ENCODE measurements at regions not wholly inside any gene's neighbourhood (a gene's known extent, or its start where the extent isn't known, plus 50 kb on each side); places are given as distances from the start of the nearest gene placed in this dataset.
"Not testable (repeated sequence)": the region's sequence is repeated elsewhere in the genome, so short reads cannot be mapped to it uniquely, and the experiment has no call there.

DNA sequence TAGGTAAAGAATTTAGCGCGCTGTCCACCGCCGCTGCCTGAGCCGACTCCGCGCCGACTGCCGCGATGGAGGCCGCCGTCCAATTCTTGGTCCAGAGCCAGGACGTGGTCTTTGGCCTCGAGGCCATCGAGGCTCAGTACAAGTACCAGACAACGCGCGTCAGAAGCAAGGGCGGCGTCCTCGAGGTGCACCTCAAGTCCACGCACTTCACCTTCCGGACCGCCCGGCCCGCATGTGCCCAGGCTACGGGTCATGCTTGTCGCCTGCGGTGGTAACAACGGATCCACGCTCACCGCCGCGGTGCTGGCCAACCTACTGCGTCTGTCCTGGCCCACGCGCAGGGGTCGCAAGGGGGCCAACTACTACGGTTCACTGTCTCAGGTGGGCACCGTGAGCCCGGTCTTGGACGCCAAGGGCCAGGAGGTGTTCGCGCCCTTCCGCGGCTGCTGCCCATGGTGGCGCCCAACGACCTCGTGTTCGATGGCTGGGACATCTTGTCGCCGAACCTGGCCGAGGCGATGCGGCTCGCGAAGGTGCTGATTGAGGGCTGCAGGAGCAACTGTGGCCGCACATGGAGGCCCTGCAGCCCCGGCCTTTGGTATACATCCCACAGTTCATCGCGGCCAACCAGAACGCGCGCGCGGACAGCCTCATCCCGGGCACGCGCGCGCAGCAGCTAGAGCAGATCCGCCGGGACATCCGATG lies 128.0 kb downstream of the ANAPC4 start:
- TF ChIP-seq, protein P1, sequence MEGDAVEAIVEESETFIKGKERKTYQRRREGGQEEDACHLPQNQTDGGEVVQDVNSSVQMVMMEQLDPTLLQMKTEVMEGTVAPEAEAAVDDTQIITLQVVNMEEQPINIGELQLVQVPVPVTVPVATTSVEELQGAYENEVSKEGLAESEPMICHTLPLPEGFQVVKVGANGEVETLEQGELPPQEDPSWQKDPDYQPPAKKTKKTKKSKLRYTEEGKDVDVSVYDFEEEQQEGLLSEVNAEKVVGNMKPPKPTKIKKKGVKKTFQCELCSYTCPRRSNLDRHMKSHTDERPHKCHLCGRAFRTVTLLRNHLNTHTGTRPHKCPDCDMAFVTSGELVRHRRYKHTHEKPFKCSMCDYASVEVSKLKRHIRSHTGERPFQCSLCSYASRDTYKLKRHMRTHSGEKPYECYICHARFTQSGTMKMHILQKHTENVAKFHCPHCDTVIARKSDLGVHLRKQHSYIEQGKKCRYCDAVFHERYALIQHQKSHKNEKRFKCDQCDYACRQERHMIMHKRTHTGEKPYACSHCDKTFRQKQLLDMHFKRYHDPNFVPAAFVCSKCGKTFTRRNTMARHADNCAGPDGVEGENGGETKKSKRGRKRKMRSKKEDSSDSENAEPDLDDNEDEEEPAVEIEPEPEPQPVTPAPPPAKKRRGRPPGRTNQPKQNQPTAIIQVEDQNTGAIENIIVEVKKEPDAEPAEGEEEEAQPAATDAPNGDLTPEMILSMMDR (conservative IDR thresholded peaks at IDR 0.05; ENCODE audit: low read depth, low read length): no peak
- H3K4me3 ChIP-seq (ENCODE audit: low read depth, low read length): no peak overlapping the region
- no peak for DNase-seq (ENCODE audit: low read depth)

DNA sequence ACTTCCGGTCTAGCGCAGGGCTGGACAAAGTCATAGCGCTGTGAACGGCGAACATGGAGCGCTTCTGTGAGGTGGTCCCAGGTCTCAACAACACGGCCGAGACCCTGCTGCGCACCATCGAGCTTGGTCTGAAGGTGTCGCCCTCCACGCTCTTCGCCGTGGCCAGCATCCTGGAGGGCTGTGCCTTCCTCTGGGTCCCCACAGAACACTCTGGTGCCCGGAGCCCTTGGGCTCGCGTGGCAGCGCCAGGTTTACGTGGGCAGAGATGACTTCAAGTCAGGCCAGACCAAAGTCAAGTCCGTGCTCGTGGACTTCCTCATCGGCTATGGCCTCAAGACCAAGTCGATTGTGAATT lies 128.6 kb downstream of the ANAPC4 start:
- TF ChIP-seq, protein P1 (conservative IDR thresholded peaks at IDR 0.05; ENCODE audit: low read depth, low read length): no peak
- H3K4me3 ChIP-seq (ENCODE audit: low read depth, low read length): no peak overlapping the region
- DNase-seq (ENCODE audit: low read depth): no peak

DNA sequence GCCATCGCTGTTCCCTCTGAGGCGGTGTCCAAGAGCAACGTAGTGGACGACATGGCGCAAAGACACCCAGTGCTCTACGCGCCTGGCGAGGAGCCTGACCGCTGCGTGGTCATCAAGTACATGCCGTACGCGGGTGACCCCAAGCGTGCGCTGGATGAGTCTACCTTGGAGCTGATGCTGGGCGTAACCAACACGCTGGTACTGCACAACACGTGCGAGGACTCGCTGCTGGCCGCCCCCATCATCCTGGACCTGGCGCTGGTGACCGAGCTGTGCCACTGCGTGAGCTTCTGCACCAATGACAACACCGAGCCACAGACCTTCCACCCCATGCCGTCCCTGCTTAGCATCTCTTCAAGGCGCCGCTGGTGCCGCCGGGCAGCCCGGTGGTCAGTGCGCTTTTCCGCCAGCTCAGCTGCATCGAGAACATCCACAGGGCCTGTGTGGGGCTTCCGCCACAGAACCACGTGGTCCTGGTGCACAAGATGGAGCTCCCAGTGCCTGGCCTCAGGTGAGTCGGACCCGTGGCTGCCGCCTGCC lies 129.0 kb downstream of the ANAPC4 start:
- no peak for DNase-seq (ENCODE audit: low read depth)
- no peak overlapping the region for H3K4me3 ChIP-seq (ENCODE audit: low read depth, low read length)
- TF ChIP-seq, protein P1 (conservative IDR thresholded peaks at IDR 0.05; ENCODE audit: low read depth, low read length): no peak

DNA sequence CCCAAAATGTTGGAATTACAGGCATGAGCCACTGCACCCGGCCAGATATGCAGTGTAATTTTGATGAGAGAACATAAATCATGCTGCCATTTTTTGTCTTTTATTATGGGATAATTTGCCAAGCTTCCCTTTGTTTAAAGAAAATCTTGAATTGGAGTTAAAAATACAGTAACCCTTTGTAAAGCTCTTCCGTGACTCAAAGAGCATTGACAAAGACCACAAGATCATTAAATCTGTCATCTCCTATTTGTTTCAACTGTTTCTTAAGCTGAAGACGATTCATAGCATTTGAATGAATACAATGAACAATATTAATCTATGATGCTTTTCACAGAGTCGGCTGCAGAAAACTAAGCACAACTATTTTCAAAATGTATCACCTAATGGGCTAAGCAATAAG lies 132.6 kb downstream of the ANAPC4 start:
- no peak for DNase-seq (ENCODE audit: low read depth)
- no peak overlapping the region for H3K4me3 ChIP-seq (ENCODE audit: low read depth, low read length)
- TF ChIP-seq, protein P1 (conservative IDR thresholded peaks at IDR 0.05; ENCODE audit: low read depth, low read length): no peak

DNA sequence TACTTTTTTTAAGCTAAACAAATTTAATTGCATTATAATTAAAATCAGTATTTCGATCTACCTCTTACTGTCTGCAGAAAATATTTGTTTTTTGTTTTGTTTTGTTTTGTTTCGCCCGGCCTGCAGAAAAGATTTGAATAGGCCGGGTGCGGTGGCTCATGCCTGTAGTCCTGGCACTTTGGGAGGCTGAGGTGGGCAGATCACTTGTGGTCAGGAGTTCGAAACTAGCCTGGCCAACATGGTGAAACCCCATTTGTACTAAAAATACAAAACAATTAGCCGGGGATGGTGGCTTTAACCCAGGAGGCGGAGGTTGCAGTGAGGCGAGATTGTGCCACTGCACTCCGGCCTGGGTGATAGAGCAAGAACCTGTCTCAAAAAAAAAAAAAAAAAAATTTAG lies 134.8 kb downstream of the ANAPC4 start:
- H3K4me3 ChIP-seq (ENCODE audit: low read depth, low read length); DNase-seq (ENCODE audit: low read depth): not testable (repeated sequence)

DNA sequence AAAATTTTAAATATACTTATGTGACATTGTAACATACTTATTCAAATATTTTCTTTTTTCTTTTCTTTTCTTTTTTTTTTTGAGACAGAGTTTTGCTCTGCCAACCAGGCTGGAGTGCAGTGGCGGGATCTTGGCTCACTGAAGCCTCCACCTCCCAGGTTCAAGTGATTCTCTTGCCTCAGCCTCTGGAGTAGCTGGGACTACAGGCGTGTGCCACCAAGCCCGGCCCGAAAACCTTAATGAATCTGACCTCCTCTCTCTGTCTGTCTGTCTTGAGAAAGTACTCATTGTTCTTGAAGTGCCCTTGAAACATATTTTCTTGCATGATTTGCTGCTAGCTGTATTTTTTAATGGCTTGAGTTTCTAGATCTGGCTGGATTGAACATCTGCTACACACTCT lies 136.8 kb downstream of the ANAPC4 start:
- no peak for DNase-seq (ENCODE audit: low read depth)
- H3K4me3 ChIP-seq (ENCODE audit: low read depth, low read length): no peak overlapping the region
- TF ChIP-seq, protein P1 (conservative IDR thresholded peaks at IDR 0.05; ENCODE audit: low read depth, low read length): no peak

DNA sequence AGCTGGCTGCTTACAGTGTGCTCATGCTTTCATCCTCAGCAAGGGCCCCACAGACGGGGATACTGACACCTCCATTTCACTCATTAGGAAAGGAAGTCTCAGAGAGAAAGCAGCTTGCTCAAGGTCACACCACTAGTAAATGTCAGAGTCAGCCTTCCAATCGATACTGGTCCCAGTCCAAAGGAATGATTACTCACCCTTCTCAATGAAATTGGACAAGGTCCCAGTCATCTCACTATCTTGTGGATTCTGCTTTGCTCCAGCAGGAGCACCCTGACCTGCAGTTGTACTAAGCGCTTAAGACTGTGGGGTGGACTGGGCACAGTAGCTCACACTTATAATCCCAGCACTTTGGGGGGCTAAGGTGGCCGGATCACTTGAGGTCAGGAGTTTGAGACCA lies 132.2 kb upstream of the SLC34A2 start:
- peak; percentile 34 for DNase-seq (ENCODE audit: low read depth)

More for the DNA sequence above, 132.2 kb upstream of the SLC34A2 start:
- TF ChIP-seq, protein P1 (conservative IDR thresholded peaks at IDR 0.05; ENCODE audit: low read depth, low read length): no peak
- no peak overlapping the region for H3K4me3 ChIP-seq (ENCODE audit: low read depth, low read length)

Data from choroid plexus epithelial cell (primary cell).